Neural progenitor cell (in vitro differentiated cells): ENCODE measurements at regions not wholly inside any gene's neighbourhood (a gene's known extent, or its start where the extent isn't known, plus 50 kb on each side); places are given as distances from the start of the nearest gene placed in this dataset.

Source experiments
- DNase-seq: peaks from one replicate; pipeline ENCODE4 v3.0.0-alpha.2; 2016; ENCODE audit warnings: low spot score
- H2AFZ ChIP-seq: fragments of 200-600 bp; sonication (generic); replicated peaks from 2 replicates; pipeline ENCODE4 v1.6.1; 2016; ENCODE audit warnings: antibody characterized with exemption
- H3F3A ChIP-seq: fragments of 200-600 bp; sonication (generic); 2 replicates; pipeline ENCODE4 v1.6.1; 2016; ENCODE audit warnings: antibody characterized with exemption, low read depth
- H3K27ac ChIP-seq: fragments of 200-600 bp; sonication (generic); 2 replicates; pipeline ENCODE4 v1.5.1; 2016; ENCODE audit warnings: mild to moderate bottlenecking
- H3K27me3 ChIP-seq: fragments of 200-600 bp; sonication (generic); 2 replicates; pipeline ENCODE4 v1.6.1; 2016; ENCODE audit warnings: mild to moderate bottlenecking, moderate library complexity
- H3K36me3 ChIP-seq: fragments of 200-600 bp; sonication (generic); 2 replicates; pipeline ENCODE4 v1.5.1; 2016
- H3K4me1 ChIP-seq: fragments of 200-600 bp; sonication (generic); 2 replicates; pipeline ENCODE4 v1.6.1; 2016; ENCODE audit warnings: mixed run types
- H3K4me2 ChIP-seq: fragments of 200-600 bp; sonication (generic); 2 replicates; pipeline ENCODE4 v1.6.1; 2016
- H3K4me3 ChIP-seq: fragments of 200-600 bp; sonication (generic); 2 replicates; pipeline ENCODE4 v1.5.1; 2016
- H3K79me2 ChIP-seq: fragments of 200-600 bp; sonication (generic); 2 replicates; pipeline ENCODE4 v1.6.1; 2016; ENCODE audit warnings: low read depth
- H3K9ac ChIP-seq: fragments of 200-600 bp; sonication (generic); 2 replicates; pipeline ENCODE4 v1.6.1; 2016
- H3K9me3 ChIP-seq: fragments of 200-600 bp; sonication (generic); 2 replicates; pipeline ENCODE4 v1.5.1; 2016; ENCODE audit warnings: low read depth
- H4K20me1 ChIP-seq: fragments of 200-600 bp; sonication (generic); 2 replicates; pipeline ENCODE4 v1.6.1; 2016; ENCODE audit warnings: low read depth
- H3K27ac Mint-ChIP-seq: 3 replicates; pipeline ENCODE4 v1.8.0; 2021; ENCODE audit warnings: mixed read lengths
- H3K27me3 Mint-ChIP-seq: 2 replicates; pipeline ENCODE4 v1.8.0; 2022; ENCODE audit warnings: low read depth, mild to moderate bottlenecking, inconsistent platforms, moderate library complexity, mixed read lengths; ENCODE audit not compliant: insufficient read depth
- H3K36me3 Mint-ChIP-seq: 3 replicates; pipeline ENCODE4 v1.8.0; 2021; ENCODE audit warnings: mixed read lengths
- H3K4me1 Mint-ChIP-seq: 3 replicates; pipeline ENCODE4 v1.8.0; 2021; ENCODE audit warnings: mixed read lengths
- H3K4me3 Mint-ChIP-seq: 3 replicates; pipeline ENCODE4 v1.8.0; 2021; ENCODE audit warnings: mild to moderate bottlenecking, moderate library complexity, mixed read lengths
- H3K9me3 Mint-ChIP-seq: 3 replicates; pipeline ENCODE4 v1.8.0; 2020; ENCODE audit warnings: mixed read lengths
- CTCF ChIP-seq: fragments of 200-600 bp; sonication (generic); IDR thresholded peaks from 2 replicates; pipeline ENCODE4 v1.5.1; 2017; ENCODE audit warnings: antibody characterized with exemption, mild to moderate bottlenecking
- EZH2 ChIP-seq: fragments of 200-600 bp; sonication (generic); IDR thresholded peaks from 2 replicates; pipeline ENCODE4 v1.6.1; 2017; ENCODE audit warnings: antibody characterized with exemption, mild to moderate bottlenecking, moderate library complexity
- EZH2phosphoT487 ChIP-seq: fragments of 200-600 bp; sonication (generic); IDR thresholded peaks from 2 replicates; pipeline ENCODE4 v1.6.1; 2017; ENCODE audit warnings: antibody characterized with exemption

DNA sequence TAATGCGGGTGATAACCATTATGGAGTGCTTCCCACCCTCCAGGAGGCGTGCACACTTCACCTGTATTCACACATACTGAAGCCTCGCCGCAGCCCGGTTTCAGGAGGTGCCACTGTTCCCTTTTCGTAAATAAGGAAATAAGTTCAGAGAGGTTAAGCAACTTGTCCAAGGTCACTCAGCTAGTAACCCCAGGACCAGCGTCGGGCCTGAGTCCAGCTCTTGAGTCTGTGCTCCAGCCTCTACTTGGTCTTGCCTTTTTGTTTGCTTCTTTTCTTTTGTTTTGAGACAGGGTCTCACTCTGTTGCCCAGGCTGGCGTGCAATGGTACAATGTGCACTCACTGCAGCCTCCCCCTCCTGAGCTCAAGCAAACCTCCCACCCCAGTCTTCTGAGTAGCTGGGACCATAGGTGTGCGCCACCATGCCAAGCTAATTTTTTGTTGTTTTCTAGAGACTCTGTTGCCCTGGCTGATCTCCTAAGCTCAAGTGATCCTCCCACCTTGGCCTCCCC lies 63.5 kb upstream of the CIBAR2 start:
- no peak for DNase-seq
- Histone ChIP-seq H3K9me3 (no peaks in the 10 kb centered on the region), H3K27ac (no peak overlapping the region), H3K79me2 (peaks cover 19% of the 10 kb centered on the region), H3K9ac (no peak overlapping the region), H3K4me1 (peaks cover 21% of the 10 kb centered on the region), H3K4me3 (no peak overlapping the region), H3K4me2 (no peak overlapping the region), H3K36me3 (no peaks in the 10 kb centered on the region), H4K20me1 (peaks cover 37% of the 10 kb centered on the region), H3F3A (no peaks in the 10 kb centered on the region), H2AFZ (no peak overlapping the region), H3K27me3 (peaks cover 14% of the 10 kb centered on the region)
- peaks cover 66% of the 10 kb centered on the region for H3K4me1 Mint-ChIP-seq
- TF ChIP-seq EZH2 (no peak), EZH2phosphoT487 (no peak), CTCF (no peak)
- H3K27ac Mint-ChIP-seq: no peak overlapping the region
- peaks cover 4% of the 10 kb centered on the region for H3K36me3 Mint-ChIP-seq
- no peaks in the 10 kb centered on the region for H3K9me3 Mint-ChIP-seq
- no peak overlapping the region for H3K4me3 Mint-ChIP-seq
- H3K27me3 Mint-ChIP-seq: peaks cover 31% of the 10 kb centered on the region

- peaks cover 4% of the 10 kb centered on the region for H3K27me3 ChIP-seq
- Mint-ChIP-seq H3K4me3 (no peak overlapping the region), H3K9me3 (no peaks in the 10 kb centered on the region), H3K27me3 (peaks cover 24% of the 10 kb centered on the region), H3K27ac (no peak overlapping the region), H3K36me3 (peaks cover 3% of the 10 kb centered on the region), H3K4me1 (peaks cover 60% of the 10 kb centered on the region)
- no peaks in the 10 kb centered on the region for H3K9me3 ChIP-seq
- H3K4me1 ChIP-seq: peaks cover 20% of the 10 kb centered on the region
- H2AFZ ChIP-seq: no peak overlapping the region
- H3K4me2 ChIP-seq: no peak overlapping the region
- no peak for DNase-seq
- H3K4me3 ChIP-seq: no peak overlapping the region
- peaks cover 32% of the 10 kb centered on the region for H4K20me1 ChIP-seq
- H3K27ac ChIP-seq: no peak overlapping the region
- no peak overlapping the region for H3K9ac ChIP-seq
- no peak for TF ChIP-seq EZH2
- TF ChIP-seq CTCF: no peak
- H3K79me2 ChIP-seq: peaks cover 16% of the 10 kb centered on the region
- no peaks in the 10 kb centered on the region for H3K36me3 ChIP-seq
- no peaks in the 10 kb centered on the region for H3F3A ChIP-seq
These were observed 64.5 kb upstream of the CIBAR2 start for GRCh38 chr16:85176541-85177447.

DNA sequence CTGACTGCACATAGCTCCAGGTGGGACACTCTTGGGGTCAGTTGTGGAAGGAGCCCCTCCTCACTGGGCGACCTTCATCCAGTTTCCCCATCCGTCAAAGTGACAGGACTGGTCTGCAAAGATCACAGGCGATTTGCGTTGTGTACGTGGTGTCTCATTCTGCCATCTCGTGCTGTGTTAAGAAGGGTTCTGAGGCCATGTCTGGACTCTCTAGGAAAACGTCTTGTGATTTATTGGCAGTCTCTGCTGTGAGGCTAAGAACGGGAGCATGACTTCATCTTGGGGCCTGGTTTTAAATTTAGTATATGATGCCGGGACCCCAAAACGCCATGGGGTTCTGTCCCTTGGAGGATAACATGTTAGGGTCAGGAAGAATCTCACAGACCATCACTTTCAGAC lies 65.2 kb upstream of the CIBAR2 start:
- H3K27me3 Mint-ChIP-seq: peaks cover 19% of the 10 kb centered on the region
- no peak for DNase-seq

More for the DNA sequence above, 65.2 kb upstream of the CIBAR2 start:
- peaks cover 26% of the 10 kb centered on the region for H4K20me1 ChIP-seq
- H3K9ac ChIP-seq: no peak overlapping the region
- TF ChIP-seq EZH2: no peak
- TF ChIP-seq CTCF: no peak
- no peak for TF ChIP-seq EZH2phosphoT487
- H3K4me3 Mint-ChIP-seq: no peak overlapping the region
- H2AFZ ChIP-seq: no peak overlapping the region
- peaks cover 53% of the 10 kb centered on the region for H3K4me1 Mint-ChIP-seq
- H3K79me2 ChIP-seq: peaks cover 12% of the 10 kb centered on the region
- H3K36me3 Mint-ChIP-seq: no peaks in the 10 kb centered on the region
- no peak overlapping the region for H3K27ac ChIP-seq
- no peaks in the 10 kb centered on the region for H3K9me3 Mint-ChIP-seq
- no peaks in the 10 kb centered on the region for H3K36me3 ChIP-seq
- no peak overlapping the region for H3K4me2 ChIP-seq
- H3K27ac Mint-ChIP-seq: no peak overlapping the region
- peaks cover 20% of the 10 kb centered on the region for H3K4me1 ChIP-seq
- no peaks in the 10 kb centered on the region for H3K27me3 ChIP-seq
- no peaks in the 10 kb centered on the region for H3F3A ChIP-seq
- no peaks in the 10 kb centered on the region for H3K9me3 ChIP-seq
- H3K4me3 ChIP-seq: no peak overlapping the region
